B cell (primary cell): ENCODE measurements at regions not wholly inside any gene's neighbourhood (a gene's known extent, or its start where the extent isn't known, plus 50 kb on each side); places are given as distances from the start of the nearest gene placed in this dataset.

ENCODE experiments used
- ATAC-seq: fragments of 200-7000 bp; cut with Tn5 transposase; one replicate; pipeline ENCODE4 v1.10.0; 2021; ENCODE audit warnings: low read depth, mild to moderate bottlenecking, moderate number of reproducible peaks, moderate library complexity
- CTCF ChIA-PET: fragments of 350-600 bp; sonication (Branson Sonifier 250); formaldehyde crosslinking; loops from one replicate; lab custom pipeline; 2021; ENCODE audit warnings: antibody characterized with exemption, inconsistent platforms; lab: Charles Lee
- POLR2A ChIA-PET: fragments of 350-600 bp; sonication (Branson Sonifier 250); formaldehyde crosslinking; loops from one replicate; lab custom pipeline; 2021; ENCODE audit warnings: antibody characterized with exemption; lab: Charles Lee
- DNase-seq: peaks from one replicate; pipeline ENCODE4 v3.0.0; 2013
- H2AFZ ChIP-seq: 2 replicates; pipeline ENCODE4 v1.6.1; 2012; ENCODE audit warnings: mild to moderate bottlenecking, low read depth, low read length; ENCODE audit not compliant: insufficient read depth, poor library complexity, severe bottlenecking
- H3K27ac ChIP-seq, 2 donors: 1 replicate in 1 of 2; 2 replicates in 1 of 2; pipeline ENCODE4 v1.5.1; 2012 to 2013; ENCODE audit warnings: low read length in 2 of 2, mild to moderate bottlenecking in 2 of 2, moderate library complexity in 1 of 2
- H3K27me3 ChIP-seq, 4 experiments: fragments of 200-600 bp in 1 of 4; sonication (generic) in 1 of 4; replicated peaks in 1 of 4; 1 replicate in 2 of 4; 2 replicates in 2 of 4; pipeline versions ENCODE4 v1.6.1 to v1.7.0; 2013 to 2016; ENCODE audit warnings: low read length in 3 of 4, mild to moderate bottlenecking in 2 of 4, mixed read lengths in 1 of 4, moderate library complexity in 1 of 4; ENCODE audit not compliant: insufficient read depth in 4 of 4, control insufficient read depth in 3 of 4; ENCODE audit errors: control extremely low read depth in 1 of 4
- H3K36me3 ChIP-seq, 2 experiments: replicated peaks in 1 of 2; 1 replicate in 1 of 2; 2 replicates in 1 of 2; pipeline versions ENCODE4 v1.6.1 to v1.7.1; 2013; ENCODE audit warnings: low read length in 1 of 2; ENCODE audit not compliant: insufficient read depth in 2 of 2, control insufficient read depth in 1 of 2; ENCODE audit errors: control extremely low read depth in 1 of 2, extremely low read depth in 1 of 2
- H3K4me1 ChIP-seq, 2 donors: fragments of 200-600 bp in 1 of 2; sonication (generic) in 1 of 2; 1 replicate in 1 of 2; 2 replicates in 1 of 2; pipeline versions ENCODE4 v1.5.1 to v1.6.1; 2013 to 2017; ENCODE audit warnings: low read length in 2 of 2; ENCODE audit not compliant: control insufficient read depth in 2 of 2, insufficient read depth in 2 of 2
- H3K4me2 ChIP-seq: replicated peaks from 2 replicates; pipeline ENCODE3; 2012; ENCODE audit warnings: mild to moderate bottlenecking, low read depth, low read length; ENCODE audit not compliant: poor library complexity, severe bottlenecking
- H3K4me3 ChIP-seq, 5 experiments: fragments of 200-600 bp in 1 of 5; sonication (generic) in 1 of 5; 1 replicate in 3 of 5; 2 replicates in 2 of 5; pipeline versions ENCODE4 v1.5.1 to v1.7.0; 2011 to 2016; ENCODE audit warnings: low read length in 4 of 5, mild to moderate bottlenecking in 4 of 5, low read depth in 2 of 5, control low read depth in 1 of 5, moderate library complexity in 1 of 5; ENCODE audit not compliant: insufficient read depth in 1 of 5; ENCODE audit errors: control extremely low read depth in 1 of 5, extremely low read depth in 1 of 5
- H3K79me2 ChIP-seq: fragments of 200-600 bp; sonication (generic); one replicate; pipeline ENCODE4 v1.6.0; 2016; ENCODE audit warnings: low read length; ENCODE audit not compliant: control insufficient read depth, insufficient read depth
- H3K9ac ChIP-seq: fragments of 200-600 bp; sonication (generic); 2 replicates; pipeline ENCODE4 v1.6.1; 2017; ENCODE audit warnings: mild to moderate bottlenecking, low read length, moderate library complexity
- H3K9me3 ChIP-seq, 3 donors: one replicate each; pipeline versions ENCODE4 v1.6.1 to v1.7.1; 2013; ENCODE audit warnings: low read length in 2 of 3; ENCODE audit not compliant: control insufficient read depth in 2 of 3, insufficient read depth in 1 of 3; ENCODE audit errors: control extremely low read depth in 1 of 3
- H4K20me1 ChIP-seq: 2 replicates; pipeline ENCODE4 v1.6.0; 2012; ENCODE audit warnings: mild to moderate bottlenecking, low read length; ENCODE audit not compliant: insufficient read depth, control insufficient read depth, poor library complexity, severe bottlenecking
- H3K27ac Mint-ChIP-seq: one replicate; pipeline ENCODE4 v1.8.0; 2021; ENCODE audit warnings: mixed read lengths
- H3K27me3 Mint-ChIP-seq: one replicate; pipeline ENCODE4 v1.8.0; 2021; ENCODE audit warnings: mixed read lengths
- H3K4me1 Mint-ChIP-seq: one replicate; pipeline ENCODE4 v1.8.0; 2021; ENCODE audit warnings: mixed read lengths
- H3K4me3 Mint-ChIP-seq: one replicate; pipeline ENCODE4 v1.8.0; 2021; ENCODE audit warnings: mixed read lengths
- H3K9me3 Mint-ChIP-seq: one replicate; pipeline ENCODE4 v1.8.0; 2022; ENCODE audit warnings: mixed read lengths; ENCODE audit not compliant: insufficient read depth
- CTCF ChIP-seq: fragments of 200-600 bp; IDR thresholded peaks from one replicate; pipeline ENCODE4 v1.8.0; 2022; ENCODE audit warnings: antibody characterized with exemption, mild to moderate bottlenecking
- EZH2 ChIP-seq: IDR thresholded peaks from 2 replicates; pipeline ENCODE4 v1.6.1; 2012; ENCODE audit warnings: borderline replicate concordance, low read depth, mild to moderate bottlenecking, moderate library complexity, low read length; ENCODE audit not compliant: insufficient read depth, poor library complexity, severe bottlenecking
- WGBS: methylation state at CpG from one replicate; pipeline ENCODE4 v1.1.5; 2013; ENCODE audit warnings: missing lambda C conversion rate; ENCODE audit not compliant: insufficient coverage; 5-methylcytosine and 5-hydroxymethylcytosine counted together
- intact Hi-C: fragments of 100-400 bp; cut with micrococcal nuclease; formaldehyde crosslinking; loops from one replicate; pipeline ENCODE4 v1.10.0; 2022

- no peak for TF ChIP-seq CTCF
- no peak for TF ChIP-seq EZH2
- Mint-ChIP-seq H3K4me1 (no peaks in the 10 kb centered on the region), H3K4me3 (no peak overlapping the region), H3K27ac (no peak overlapping the region), H3K9me3 (no peaks in the 10 kb centered on the region), H3K27me3 (peaks cover 9% of the 10 kb centered on the region)
- 100% methylated on average over 1 of the region's 2 CpGs for WGBS
- no peaks in the 10 kb centered on the region for H3K9me3 ChIP-seq
- no peak overlapping the region for H2AFZ ChIP-seq
- H3K79me2 ChIP-seq: no peaks in the 10 kb centered on the region
- H3K4me2 ChIP-seq: no peak overlapping the region
- H3K27me3 ChIP-seq: no peaks in the 10 kb centered on the region
- no peak overlapping the region for H3K27ac ChIP-seq
- DNase-seq (no peak), ATAC-seq (no peak)
- POLR2A ChIA-PET: no interaction called here
- no peaks in the 10 kb centered on the region for H3K36me3 ChIP-seq
- intact Hi-C loops: no loop called here
- CTCF ChIA-PET: no interaction called here
- no peaks in the 10 kb centered on the region for H3K4me1 ChIP-seq
- no peaks in the 10 kb centered on the region for H4K20me1 ChIP-seq
- H3K9ac ChIP-seq: no peak overlapping the region
- no peak overlapping the region for H3K4me3 ChIP-seq
These were observed 111.3 kb upstream of the LGSN start for GRCh38 chr6:63430985-63431519.

DNA sequence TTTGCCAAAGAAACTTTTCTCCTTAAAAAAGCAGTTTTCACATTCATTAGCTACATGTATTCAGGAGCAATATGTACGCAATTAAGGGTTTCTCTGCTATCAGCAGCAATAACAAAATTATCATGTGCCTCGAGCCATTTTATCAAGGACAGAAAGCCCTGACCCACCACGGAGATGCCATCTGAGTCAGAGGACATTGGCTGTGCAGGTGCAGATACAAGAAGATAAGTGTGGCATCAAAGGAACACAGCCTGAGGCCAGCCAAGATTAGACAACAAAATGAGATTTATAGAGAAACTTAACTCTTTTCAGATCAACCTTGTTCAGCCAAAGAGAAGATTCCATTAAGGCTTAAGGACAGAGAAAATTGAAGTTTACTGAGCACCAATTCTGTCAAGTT lies 115.2 kb upstream of the LGSN start:
- CTCF ChIA-PET: no interaction called here
- intact Hi-C loops: no loop called here
- Histone ChIP-seq H3K27me3 (no peaks in the 10 kb centered on the region), H3K9me3 (no peaks in the 10 kb centered on the region), H3K4me1 (no peaks in the 10 kb centered on the region), H3K9ac (no peak overlapping the region), H3K36me3 (no peaks in the 10 kb centered on the region), H3K79me2 (no peaks in the 10 kb centered on the region), H4K20me1 (no peaks in the 10 kb centered on the region), H3K4me3 (no peak overlapping the region), H3K27ac (no peak overlapping the region), H3K4me2 (no peak overlapping the region), H2AFZ (no peak overlapping the region)
- DNase-seq (no peak), ATAC-seq (no peak)
- no peak for TF ChIP-seq CTCF
- no peak for TF ChIP-seq EZH2
- Mint-ChIP-seq H3K4me3 (no peak overlapping the region), H3K9me3 (no peaks in the 10 kb centered on the region), H3K27ac (no peak overlapping the region), H3K27me3 (peaks cover 9% of the 10 kb centered on the region), H3K4me1 (no peaks in the 10 kb centered on the region)
- WGBS: 100% methylated on average over 1 of the region's 3 CpGs
- POLR2A ChIA-PET: no interaction called here
